HG03095 (cell line): ENCODE measurements at regions not wholly inside any gene's neighbourhood (a gene's known extent, or its start where the extent isn't known, plus 50 kb on each side); places are given as distances from the start of the nearest gene placed in this dataset.

ENCODE experiments used
- ATAC-seq: cut with Tn5 transposase; IDR thresholded peaks from one replicate; pipeline ENCODE4 v1.9.1; 2021; ENCODE audit warnings: moderate library complexity; ENCODE audit not compliant: unreplicated experiment

- no peak for ATAC-seq
Observed at GRCh38 chr1:68332041-68332440, 99.7 kb upstream of the WLS start.

- no peak for ATAC-seq
Observed at GRCh38 chr1:68331117-68331865, 99.0 kb upstream of the WLS start.

- ATAC-seq = no peak
Observed at GRCh38 chr1:68330391-68330790, 98.1 kb upstream of the WLS start.

- no peak for ATAC-seq
Observed at GRCh38 chr1:68329096-68329835, 96.9 kb upstream of the WLS start.

GRCh38 chr1:68328490-68328889 is 96.2 kb upstream of the WLS start:
- ATAC-seq = no peak

GRCh38 chr1:68327414-68327813 is 95.1 kb upstream of the WLS start:
- ATAC-seq = no peak

- ATAC-seq = no peak
Observed at GRCh38 chr1:68326481-68326880, 94.2 kb upstream of the WLS start.

GRCh38 chr1:68324316-68324715 is 92.0 kb upstream of the WLS start:
- ATAC-seq = no peak

GRCh38 chr1:68322837-68323687 is 90.7 kb upstream of the WLS start:
- no peak for ATAC-seq

- no peak for ATAC-seq
Observed at GRCh38 chr1:68322096-68322495, 89.8 kb upstream of the WLS start.

GRCh38 chr1:68321084-68321685 is 88.9 kb upstream of the WLS start:
- no peak for ATAC-seq

GRCh38 chr1:68320349-68320748 is 88.0 kb upstream of the WLS start:
- ATAC-seq = no peak

- ATAC-seq = no peak
Observed at GRCh38 chr1:68319907-68320306, 87.6 kb upstream of the WLS start.

- no peak for ATAC-seq
Observed at GRCh38 chr1:68317543-68317942, 85.2 kb upstream of the WLS start.

GRCh38 chr1:68314151-68314780 is 81.9 kb upstream of the WLS start:
- ATAC-seq = no peak

- ATAC-seq = no peak
Observed at GRCh38 chr1:68313735-68314134, 81.4 kb upstream of the WLS start.

GRCh38 chr1:68308034-68308433 is 75.7 kb upstream of the WLS start:
- no peak for ATAC-seq

- no peak for ATAC-seq
Observed at GRCh38 chr1:68307378-68307787, 75.1 kb upstream of the WLS start.

GRCh38 chr1:68301471-68302001 is 69.2 kb upstream of the WLS start:
- no peak for ATAC-seq

GRCh38 chr1:68294367-68295066 is 62.2 kb upstream of the WLS start:
- no peak for ATAC-seq
